DMS79 (cell line): ENCODE measurements at regions not wholly inside any gene's neighbourhood (a gene's known extent, or its start where the extent isn't known, plus 50 kb on each side); places are given as distances from the start of the nearest gene placed in this dataset.

ENCODE experiments used
- DNase-seq: peaks from one replicate; lab custom pipeline; 2025; lab: John Stamatoyannopoulos, UW

DNA sequence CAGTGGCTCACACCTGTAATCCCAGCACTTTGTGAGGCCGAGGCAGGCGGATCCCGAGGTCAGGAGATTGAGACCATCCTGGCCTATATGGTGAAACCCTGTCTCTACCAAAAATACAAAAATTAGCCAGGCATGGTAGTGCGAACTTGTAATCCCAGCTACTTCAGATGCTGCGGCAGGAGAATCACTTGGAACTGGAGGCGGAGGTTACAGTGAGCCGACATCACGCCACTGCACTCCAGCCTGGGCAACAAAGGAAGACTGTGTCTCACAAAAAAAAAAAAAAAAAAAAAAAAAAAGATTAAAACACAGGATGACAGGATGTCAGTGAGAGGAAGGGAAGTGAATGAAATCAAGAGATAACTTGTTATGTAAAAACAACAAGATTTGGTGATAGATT is 1158.5 kb downstream of the PCDH9 start:
- no peak for DNase-seq

DNA sequence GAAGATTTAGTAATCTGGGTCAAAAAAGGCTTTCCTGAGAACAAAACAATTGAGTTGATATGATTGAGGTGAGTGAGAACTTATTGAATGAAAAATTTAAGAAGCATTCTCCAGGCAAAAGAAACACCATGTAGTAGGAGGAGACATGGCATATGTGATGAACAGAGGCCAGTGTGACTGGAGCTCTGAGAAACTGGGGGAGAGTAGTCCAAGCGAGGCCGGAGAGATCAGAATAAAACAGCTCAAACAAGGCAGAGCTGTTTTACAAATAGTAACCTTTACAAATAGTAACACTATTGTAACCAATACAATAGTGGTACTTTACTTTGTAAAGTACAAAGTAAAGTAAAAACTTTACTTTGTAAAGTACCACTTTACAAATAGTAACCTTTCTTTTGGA is 1159.1 kb downstream of the PCDH9 start:
- no peak for DNase-seq

DNA sequence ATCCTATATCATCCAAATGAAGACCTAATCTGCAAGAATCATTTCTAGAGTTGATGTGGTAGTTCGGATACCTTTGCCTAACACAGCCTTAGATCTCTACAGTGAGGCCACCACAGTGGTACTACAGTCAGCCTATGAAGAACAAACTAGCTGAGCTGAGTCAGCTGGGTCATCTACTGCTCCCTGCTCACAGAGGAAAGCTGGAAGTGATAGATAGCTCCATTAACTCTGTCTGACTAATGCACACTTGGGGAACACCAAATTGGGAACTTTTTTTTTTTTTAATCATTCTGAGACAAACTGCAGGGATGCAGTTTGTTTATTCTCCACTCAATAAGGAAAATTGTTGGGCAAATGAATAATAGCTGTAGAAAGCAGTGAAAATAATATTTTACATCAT is 1160.6 kb downstream of the PCDH9 start:
- DNase-seq = no peak

DNA sequence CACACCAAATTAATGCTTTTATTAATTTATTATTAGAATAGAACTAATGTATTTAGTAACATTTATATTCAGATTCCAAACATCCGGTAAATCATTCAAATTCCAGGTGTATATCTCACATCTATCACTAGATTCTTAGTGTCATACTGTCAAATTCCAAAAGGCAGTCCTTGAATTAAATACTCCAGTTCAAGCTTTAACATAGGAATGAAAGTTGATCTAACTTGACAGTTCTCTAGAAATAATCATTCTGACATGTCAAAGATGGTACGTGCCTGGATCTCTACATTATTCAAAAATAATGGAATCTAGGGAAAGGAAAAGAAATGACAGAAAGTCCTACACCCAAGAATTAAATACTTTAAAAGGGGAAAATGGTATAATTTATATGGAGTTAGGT is 1161.5 kb downstream of the PCDH9 start:
- DNase-seq = no peak

DNA sequence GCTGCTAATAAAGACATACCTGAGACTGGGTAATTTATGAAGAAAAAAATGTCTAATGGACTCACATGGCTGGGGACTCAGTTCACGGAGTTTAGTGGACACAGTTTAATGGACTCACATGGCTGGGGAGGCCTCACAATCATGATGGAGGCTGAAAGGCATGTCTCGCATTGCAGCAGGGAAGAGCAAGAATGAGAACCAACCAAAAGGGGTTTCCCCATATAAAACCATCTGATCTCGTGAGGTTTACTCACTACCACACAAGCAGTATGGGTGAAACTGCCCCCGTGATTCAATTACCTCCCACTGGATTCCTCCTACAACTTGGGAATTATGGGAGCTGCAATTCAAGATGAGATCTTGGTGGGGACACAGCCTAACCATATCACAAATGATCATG is 1181.2 kb downstream of the PCDH9 start:
- DNase-seq = no peak

DNA sequence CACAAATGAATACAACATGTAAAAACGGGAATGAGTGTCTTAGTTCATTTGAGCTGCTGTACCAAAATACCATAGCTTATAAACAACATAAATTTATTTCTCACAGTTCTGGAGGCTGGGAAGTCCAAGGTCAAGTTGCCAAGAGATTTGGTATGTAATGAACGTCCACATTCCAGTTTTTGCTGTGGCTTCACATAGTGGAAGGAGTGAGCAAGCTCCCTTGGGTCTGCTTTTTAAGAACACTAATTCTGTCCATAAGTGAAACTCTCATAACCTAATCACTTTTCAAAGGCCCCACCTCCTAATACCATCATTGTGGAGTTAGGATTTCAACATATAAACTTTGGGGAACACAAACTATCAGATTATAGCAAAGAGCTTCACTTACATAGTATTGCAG is 1189.6 kb downstream of the PCDH9 start:
- no peak for DNase-seq

DNA sequence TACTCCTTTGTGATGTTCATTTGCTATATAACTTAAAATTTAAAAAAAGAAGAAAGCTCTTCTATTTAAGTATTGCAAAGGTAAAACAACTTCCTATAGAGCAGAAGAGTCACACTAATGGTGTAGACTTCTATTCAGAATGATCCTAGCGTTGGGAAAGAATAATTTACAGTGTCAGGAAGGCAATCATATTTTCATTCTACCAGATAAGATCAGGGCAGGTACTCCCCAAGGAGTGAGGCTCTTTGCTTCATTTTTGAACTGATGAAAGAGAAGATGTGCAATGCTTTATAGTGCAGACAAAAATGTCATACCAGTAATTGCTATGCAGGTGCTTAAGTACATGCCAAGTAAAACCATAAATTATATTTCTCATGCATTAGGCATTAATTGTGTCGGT is 1193.0 kb downstream of the PCDH9 start:
- no peak for DNase-seq

DNA sequence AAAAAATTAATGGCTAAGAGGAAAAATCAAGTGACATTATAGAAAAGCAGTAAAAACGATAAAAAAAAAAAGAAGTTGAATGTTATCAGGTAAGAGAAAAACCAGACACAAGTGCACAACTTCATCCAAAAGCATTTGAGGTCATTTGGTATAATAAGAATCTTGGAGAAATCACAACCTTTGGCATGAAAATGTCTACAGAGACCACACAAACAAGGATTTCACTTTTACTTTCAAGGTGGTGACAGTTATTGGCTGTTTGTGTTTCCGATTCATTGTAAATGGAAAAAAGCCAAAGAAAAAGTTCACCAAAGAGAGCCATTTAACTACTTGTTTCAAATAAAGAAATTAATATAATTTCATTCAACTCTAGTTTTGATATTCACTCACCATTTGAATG is 1193.5 kb downstream of the PCDH9 start:
- DNase-seq = no peak

DNA sequence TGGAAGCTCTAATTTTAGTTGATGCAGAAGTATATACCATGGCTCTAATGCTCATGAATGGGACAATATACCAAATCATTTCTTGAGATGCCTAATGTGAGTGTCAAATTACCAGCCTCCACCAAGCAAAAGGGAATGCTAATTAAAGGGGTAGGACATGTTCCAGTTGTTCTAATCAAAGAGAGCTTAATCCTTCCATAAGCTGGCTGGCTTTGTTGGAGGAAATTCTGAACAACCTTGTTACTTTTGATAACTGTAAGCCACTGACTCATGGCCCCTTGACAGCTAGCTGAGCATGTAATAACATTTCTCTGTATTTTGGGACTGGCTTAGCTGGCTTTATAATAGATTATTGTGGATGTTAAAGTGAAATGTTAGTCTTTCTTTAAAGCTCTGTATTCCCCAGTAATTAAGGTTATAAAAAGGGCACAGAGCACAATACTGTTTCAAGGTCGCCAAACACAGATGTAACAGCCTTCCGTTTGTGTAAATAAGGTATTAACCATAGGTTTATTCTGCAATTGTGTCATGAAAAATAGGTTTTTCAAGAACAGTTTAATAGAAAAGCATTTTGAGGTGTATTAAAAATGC is 1194.0 kb downstream of the PCDH9 start:
- no peak for DNase-seq

DNA sequence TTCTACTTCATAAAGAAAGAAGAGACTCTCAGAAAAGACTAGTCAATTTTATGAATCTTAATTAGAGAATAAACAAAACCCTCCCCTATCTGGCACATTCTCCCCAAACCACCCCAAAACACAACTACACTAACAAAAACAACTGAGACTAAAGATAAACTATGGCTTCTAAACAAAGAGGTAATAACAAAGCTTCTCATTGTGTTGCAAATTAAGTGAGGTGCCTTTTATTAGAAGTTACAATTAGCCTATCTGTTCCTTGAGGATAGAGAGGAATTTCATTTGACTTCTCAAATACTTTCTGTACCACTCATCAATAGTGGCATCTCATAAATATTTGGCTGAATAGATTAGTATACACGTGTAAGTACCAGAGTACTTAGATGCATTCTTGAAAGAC is 1196.2 kb downstream of the PCDH9 start:
- no peak for DNase-seq

DNA sequence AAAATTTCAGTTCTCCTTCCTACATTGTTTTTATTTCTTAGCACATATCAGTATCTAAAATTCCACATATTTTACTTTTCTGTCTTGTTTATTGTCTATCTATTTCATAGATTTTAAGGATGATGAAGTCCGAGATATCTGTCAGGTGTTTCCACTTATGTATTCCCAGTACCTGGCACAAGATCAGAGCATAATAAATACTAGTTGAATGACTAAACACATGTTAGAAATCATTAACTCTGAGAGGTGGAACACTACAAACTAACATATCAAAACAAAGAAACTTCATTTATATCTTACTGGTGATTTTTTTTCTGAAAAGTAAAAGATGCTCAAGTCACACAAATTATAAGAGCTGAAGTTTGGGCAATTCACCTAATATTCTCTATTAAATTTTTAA is 1208.3 kb downstream of the PCDH9 start:
- no peak for DNase-seq

DNA sequence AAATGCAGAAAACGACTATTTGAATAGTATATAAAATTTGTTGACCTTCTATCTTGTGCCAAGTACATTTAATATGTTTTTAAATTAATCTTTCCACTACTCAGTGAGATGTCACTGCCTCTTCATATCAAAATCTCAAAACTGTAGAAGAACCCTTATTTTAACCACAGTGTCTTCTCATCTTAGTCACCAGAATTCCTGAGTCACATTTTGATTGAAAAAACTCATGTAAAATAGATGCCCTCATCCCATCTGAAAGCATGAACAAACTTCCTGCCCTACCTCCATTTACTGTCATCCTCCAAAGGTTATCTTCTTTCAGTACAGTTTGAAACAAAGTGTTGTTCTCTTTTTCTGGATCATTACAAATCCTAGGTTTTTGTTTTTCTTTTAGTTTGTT is 1215.4 kb downstream of the PCDH9 start:
- no peak for DNase-seq

DNA sequence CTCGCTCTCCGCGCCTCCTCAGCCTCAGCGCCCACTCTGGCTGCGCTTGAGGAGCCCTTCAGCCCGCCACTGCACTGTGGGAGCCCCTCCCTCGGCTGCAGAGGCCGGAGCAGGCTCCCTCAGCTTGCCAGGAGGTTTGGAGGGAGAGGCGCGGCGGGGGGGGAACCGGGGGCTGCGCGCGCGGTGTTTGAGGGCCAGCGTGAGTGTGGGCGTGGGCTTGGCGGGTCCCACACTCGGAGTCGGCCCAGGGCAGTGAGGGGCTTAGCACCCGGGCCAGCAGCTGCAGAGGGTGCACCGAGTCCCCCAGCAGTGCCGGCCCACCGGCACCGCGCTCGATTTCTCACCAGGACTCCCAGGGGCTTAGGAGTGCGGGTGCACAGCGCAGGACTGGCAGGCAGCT is 1220.9 kb downstream of the PCDH9 start:
- DNase-seq = no peak

DNA sequence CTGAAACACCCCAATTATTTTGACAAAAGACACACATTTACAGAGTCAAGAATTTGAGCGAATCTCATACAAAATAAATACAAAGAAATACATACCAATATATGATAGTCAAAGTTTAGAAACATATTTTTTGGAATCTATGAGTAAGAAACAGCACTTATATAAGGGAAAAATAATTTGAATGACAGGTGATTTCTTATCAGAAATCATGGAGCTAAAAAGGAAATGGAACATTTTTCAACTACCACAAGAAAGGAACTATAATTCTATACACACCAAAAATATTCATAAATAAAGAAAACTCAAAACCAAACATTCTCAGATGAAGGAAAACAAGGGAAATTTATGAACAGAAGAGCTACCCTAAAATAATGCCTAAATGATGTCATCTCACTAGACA is 1226.6 kb downstream of the PCDH9 start:
- DNase-seq = no peak

DNA sequence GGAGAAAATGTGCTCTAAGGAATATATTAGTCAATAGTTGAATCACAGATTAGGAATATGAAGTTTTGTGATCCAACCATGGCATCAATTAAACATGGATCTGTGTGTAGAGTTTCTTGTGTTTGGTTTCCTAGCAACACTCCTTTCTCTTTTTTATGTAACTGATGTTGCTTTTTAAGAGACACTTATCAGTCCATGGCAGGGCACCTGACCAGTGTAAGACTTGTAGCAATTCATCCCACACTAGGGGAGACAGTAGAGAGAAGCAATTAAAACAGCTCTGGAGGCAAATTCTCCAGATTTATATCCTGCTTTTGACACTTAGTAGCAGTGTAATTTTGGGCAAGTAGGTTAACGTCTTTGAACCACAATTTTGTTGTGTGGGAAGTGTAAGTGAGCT is 1229.0 kb downstream of the PCDH9 start:
- no peak for DNase-seq

DNA sequence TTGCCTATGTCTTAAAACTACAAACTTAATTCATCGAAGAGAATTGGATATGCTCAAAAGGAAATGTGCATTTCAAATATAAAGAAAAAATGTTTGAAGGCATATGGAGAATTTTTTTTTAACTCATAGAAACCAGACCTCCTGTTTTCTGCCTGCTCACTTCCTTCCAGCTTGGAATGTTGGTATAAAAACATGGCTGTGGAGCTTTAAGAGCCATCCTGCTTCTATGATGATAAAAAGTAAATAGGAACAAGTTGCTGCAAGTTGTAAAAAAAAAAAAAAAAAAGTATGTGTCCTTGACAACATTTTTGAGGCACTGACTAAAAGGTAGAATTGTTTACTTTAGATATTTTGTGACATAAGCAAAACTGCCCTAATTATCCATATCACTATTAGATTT is 1230.7 kb downstream of the PCDH9 start:
- no peak for DNase-seq

DNA sequence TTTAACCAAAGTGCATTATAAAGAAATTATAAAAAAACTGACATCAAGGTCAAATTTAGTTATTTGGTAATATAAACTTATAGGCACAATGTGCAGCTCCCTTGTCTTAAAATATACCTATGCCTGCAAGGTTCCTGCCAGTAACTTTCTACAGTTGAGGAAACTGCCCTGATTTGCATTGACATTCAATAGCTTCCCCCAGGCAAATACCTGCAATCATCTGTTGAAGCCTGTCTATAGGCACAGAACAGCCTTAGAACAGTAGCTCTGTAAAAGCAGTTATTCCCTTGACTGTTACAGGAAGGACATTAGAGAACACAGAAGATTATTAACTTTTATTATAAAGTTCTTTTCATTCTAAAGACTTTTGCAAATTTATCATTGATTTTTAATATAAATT is 1239.5 kb downstream of the PCDH9 start:
- no peak for DNase-seq

DNA sequence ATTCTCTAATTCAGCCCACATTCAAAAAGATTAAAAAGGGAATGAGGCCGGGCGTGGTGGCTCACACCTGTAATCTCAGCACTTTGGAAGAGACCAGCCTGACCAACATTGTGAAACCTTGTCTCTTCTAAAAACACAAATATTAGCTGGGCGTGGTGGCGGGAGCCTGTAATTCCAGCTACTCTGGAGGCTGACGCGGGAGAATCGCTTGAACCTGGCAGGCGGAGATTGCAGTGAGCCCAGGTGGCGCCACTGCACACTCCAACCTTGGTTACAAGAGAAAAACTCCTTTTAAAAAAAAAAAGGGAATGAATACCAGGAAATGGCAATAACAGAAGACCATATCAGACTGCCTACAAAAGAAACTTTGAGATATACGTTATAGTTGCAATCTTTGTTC is 1244.5 kb downstream of the PCDH9 start:
- no peak for DNase-seq

DNA sequence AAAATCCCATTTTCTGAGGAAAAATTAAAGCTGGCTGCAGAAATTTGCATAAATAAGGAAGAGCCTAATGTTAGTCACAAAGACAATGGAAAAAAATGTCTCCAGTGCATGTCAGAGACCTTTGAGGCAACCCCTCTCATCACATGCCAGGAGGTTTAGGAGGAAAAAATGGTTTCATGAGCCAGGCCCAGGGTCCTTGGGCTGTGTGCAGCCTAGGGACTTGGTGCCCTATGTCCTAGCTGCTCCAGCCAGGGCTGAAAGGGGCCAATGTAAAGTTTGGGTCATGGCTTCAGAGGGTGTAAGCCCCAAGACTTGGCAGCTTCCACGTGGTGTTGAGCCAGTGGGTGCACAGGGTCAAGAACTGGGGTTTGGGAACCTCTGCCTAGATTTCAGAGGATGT is 1252.6 kb downstream of the PCDH9 start:
- no peak for DNase-seq

DNA sequence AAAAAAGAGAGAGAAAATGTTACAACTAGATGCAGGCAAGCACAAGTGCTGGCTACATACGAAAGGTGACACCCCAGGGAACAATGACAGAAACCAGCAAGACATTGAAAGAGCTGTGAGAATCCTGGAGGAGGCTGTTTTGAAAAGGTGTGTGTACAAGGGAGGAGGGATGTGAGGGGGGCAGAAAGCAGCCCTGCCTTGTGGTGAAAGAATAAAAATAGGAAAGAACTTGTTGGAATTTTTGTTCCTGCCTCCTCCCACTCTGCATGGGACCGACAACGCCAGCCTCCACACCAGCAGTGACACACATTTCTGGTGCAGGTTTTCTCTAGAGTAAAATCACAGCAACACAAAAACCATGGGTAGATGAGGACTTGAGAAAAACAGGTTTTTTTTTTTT is 1258.6 kb downstream of the PCDH9 start:
- no peak for DNase-seq

DNA sequence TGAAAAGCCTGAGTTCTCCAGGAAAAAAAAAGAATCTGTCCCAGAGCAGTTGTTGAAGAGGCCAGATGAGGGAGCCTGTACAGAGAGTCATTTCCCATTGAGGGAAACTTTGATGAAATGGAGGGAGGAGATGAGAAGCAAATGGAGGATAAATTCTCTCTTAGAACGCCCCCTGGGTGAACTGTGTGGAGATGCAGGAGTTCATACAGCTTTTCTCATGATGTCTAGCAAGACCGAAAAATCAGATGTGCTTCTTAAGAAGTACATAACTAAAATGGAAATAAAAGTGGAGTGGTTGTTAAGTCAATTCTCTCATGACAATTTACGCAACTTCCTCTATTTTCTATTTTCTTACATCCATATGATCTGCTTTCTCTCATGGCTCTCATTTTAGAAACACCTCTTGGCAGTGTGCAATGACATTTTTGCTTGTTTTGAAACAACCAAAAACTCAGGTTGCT is 1263.1 kb downstream of the PCDH9 start:
- no peak for DNase-seq

DNA sequence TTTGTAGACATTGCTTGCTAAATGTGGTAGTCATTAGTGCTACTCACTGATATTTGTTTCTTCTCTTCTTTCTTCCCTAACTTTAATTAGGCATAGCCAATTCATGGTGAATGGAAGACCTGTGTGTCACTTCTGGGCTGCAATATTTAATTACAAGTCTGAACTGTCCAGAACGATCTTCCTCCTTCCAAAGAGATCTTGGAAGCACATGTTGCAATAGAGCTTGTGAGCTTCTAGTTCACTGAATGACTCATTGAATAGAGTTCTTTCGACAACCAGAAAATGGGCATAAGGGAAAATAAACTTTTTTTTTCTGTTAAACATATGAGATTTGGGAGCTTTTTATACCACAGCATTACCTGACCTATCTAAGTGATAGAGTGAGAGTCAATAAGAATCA is 1264.6 kb downstream of the PCDH9 start:
- no peak for DNase-seq

DNA sequence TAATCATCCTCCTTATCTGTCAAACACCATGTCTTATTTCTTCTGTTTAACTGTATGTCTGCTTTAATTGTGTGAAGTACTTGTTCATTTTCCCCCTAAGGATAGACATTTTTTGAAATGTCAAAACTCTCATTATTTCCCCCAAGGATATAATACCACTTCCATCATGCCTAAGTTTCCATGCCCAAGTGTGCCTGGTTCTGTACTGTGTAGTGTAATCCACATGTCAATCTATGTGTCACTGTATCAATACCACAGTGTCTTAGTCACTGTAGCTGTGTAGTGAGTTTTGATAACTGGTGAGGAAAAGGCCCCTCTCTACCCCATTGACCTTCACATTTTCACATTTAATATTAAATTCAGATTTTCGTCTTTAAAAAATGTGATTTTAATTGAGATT is 1265.5 kb downstream of the PCDH9 start:
- no peak for DNase-seq

DNA sequence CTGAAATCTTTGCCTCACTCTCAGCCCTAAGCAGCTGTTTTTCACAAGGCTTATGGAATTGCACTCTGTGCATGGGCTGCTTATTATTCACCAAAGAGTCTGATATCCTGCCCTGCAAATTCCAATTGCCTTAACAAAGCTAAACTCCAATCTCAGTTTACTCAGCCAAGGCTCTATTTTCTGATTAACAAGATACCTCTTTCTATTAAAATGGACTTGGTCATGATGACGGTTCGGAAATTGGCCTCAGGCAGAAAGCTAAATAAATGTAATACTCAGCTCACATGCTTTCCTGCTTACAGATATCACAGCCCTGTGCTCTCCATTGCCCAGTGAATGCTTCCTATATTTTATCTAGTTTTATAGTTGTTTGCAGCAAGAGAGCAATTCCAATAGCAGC is 1270.8 kb downstream of the PCDH9 start:
- no peak for DNase-seq

DNA sequence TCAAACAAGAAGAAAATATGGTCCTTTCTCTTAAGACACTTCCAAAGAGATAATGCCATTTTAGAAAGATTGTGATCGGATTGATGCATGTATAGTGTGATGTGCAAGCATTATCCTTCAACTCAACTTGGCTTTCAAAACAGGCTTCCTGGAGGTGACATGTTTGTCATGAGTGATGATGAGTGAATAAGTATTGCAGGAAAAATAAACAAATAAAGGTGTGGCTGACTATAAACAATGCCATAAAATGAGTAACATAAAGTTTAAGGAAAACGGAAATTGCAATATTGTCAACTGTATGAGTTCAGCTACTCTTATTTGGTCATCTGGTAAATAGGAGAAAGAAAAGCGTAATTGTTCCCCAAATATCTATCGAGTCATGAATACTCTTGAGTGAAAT is 1283.7 kb downstream of the PCDH9 start:
- no peak for DNase-seq
